Left kidney (tissue), 1 donor: ENCODE measurements at regions not wholly inside any gene's neighbourhood (a gene's known extent, or its start where the extent isn't known, plus 50 kb on each side); places are given as distances from the start of the nearest gene placed in this dataset.

Experiments
- DNase-seq: peaks from one replicate; pipeline ENCODE4 v3.0.0-alpha.2; 2013

DNA sequence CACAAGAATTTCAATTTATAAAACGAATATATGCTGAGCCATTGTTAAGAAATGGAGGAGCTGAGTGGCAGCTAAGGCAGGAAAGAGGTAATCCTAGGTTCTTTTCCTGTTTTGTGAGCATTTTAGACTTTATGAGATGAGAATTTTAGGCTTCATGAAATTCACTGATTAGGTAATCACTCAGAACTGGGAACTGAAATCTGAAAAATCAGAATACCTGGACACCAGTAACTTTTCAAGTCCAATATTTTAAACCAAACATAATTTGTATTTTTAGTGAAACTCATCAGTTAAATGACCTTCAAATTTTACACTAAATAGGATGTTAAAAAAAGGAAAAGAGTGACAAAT lies 389.9 kb downstream of the HTR1B start:
- DNase-seq, result no peak

- DNase-seq, result no peak
Measured at GRCh38 chr6:77072694-77073409, 390.4 kb downstream of the HTR1B start.

- DNase-seq, result no peak
Measured at GRCh38 chr6:77063494-77063893, 399.8 kb downstream of the HTR1B start.

DNA sequence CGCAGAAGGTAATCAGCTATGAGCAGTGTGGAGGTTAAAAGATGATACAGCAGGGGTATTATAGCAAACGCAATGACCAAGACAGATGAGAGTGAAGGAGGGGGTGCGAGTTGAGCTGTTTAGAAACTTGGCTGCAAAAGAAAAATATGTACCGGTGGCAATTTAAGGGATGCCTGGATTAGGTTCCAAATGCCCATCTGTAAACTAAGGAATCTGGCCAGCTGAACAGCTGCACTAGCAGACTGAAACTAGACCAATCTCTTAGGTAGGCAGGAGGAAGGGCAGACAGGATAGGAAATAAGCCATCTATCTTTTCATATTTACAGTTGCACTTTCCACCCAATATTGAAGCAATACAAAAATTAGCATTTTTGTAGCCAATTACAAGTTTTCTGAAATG lies 407.6 kb downstream of the HTR1B start:
- no peak for DNase-seq

- no peak for DNase-seq
Measured at GRCh38 chr6:77040568-77041195, 422.6 kb downstream of the HTR1B start.

- DNase-seq, result no peak
Measured at GRCh38 chr6:77038807-77039206, 424.5 kb downstream of the HTR1B start.

DNA sequence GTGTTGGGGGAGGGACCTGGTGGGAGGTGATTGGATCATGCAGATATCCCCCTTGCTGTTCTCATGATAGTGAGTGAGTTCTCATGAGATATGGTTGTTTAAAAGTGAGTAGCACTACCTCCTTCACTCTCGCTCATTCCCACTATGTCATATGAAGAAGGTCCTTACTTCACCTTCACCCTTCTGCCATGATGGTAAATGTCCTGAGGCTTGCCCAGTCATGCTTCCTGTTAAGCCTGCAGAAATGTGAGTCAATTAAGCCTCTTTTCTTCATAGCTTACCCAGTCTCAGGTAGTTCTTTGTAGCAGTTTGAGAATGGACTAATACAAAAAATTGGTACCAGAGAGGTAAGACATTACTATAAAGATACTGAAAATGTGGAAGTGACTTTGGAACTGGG lies 425.9 kb downstream of the HTR1B start:
- DNase-seq, result no peak

- no peak for DNase-seq
Measured at GRCh38 chr6:77036400-77036799, 426.9 kb downstream of the HTR1B start.

DNA sequence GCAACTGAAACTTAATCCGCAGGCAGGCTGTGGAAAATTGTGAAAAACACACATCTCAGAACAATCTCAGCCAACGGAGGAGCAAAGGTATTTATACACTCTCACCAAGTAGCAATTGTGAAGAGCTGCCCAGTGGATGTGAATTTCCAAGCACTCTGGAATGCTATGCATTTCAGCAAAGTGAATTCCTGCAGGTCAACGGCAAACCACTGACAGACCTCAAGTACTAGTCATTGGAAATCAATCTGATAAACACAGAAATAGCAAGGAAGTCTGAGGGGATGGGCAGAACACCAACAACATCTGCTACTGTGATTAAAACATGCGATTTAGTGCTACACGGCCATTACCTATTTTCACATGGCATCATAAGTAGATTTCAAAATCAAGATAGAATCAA lies 429.1 kb downstream of the HTR1B start:
- DNase-seq, result no peak

GRCh38 chr6:77030929-77031674 lies 432.2 kb downstream of the HTR1B start:
- DNase-seq, result no peak

DNA sequence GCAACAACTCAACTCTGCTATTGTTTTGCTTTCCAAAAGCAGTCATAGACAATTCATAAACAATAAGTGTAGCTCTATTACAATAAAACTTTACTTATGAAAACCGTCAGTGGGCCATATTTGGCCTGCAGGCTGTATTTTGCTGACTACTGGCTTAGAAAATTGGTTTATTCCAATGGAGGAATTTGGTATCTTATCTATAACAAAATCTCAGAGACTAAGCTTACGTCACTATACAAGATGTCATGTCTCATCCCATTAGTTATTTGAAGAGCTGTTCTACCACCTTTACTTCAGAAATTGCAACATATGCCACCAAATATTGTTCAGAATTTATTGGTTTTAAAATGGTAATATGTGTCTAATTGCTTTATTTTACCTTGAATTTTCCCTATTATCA lies 436.9 kb downstream of the HTR1B start:
- DNase-seq, result no peak

DNA sequence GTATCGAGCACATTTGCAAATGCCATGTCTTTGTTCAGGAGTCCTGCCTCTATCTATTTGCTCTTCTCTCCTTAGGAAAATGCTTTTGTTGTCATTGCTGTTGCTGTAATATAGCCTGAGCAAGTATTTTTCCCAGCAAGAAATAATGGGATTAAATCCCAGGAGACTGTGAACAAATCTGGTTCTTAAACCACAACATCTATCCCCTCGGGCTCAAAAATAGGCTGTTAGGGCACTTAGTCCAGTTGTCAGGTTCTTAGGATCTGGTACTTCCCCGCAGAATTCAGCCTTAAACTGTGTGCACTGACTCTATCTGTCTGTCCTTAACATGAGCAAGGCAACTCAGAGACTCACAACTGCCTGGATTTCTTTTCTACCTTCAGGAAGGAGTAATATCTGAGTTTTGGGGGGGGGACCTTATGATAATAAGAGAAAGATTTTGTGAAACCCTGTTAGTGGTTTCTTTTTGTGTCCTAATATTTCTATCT lies 437.5 kb downstream of the HTR1B start:
- no peak for DNase-seq

GRCh38 chr6:77021778-77022177 lies 441.5 kb downstream of the HTR1B start:
- no peak for DNase-seq

DNA sequence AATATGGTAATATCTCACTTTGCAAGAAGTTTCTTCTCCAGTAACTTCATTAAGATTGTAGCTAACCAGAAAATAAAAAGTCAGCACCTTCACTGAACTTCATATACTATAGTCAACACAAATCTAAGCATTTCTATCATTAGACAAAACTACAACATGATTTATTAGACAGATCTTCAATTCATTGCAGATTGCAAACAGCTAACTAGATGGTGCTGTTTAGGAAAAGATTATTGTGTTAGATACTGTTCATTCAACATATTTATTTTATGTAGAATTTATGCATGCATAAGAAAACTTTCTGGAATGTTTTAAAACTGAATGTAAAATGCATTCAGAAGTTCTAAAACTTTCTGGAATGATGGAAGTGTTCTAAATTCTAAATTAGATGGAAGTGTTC lies 442.1 kb downstream of the HTR1B start:
- DNase-seq, result no peak

DNA sequence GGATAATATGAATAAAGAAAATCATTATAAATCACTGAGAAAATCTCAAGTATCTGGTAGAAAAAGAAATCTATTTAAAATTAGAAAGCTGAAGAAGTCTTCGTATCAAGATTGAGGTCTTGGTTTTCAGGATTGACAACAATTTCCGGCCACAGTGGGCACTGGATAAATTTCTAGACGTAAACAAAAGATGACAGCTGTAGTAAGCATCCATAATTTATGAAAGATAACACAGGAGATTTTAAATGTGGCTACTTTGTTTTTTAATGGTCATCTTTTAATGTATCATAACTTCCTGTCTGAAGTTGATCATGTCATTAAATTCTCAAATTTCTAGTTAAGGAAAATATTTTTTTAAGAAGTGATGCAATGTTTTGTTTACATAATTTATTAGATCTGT lies 444.2 kb downstream of the HTR1B start:
- DNase-seq, result no peak

DNA sequence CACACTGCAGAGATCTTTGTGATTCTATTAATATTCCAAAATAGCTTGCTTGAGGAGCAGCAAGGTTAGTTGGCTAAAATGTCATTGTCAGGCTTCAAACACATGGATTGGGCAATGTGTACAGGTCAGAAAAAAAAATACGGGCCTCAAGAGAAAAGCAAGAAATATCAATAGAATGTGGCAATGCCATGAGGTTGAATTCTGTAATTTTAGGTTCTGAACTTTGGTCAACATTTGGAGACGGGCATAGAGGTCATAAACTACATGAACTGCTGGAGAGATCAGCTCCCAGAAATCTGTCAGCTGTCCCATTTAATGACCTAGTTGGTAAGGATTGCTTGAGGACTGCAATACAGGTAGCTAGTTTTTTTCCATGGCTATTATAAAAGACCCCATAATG lies 445.8 kb downstream of the HTR1B start:
- no peak for DNase-seq

GRCh38 chr6:77015350-77015749 lies 447.9 kb downstream of the HTR1B start:
- no peak for DNase-seq

DNA sequence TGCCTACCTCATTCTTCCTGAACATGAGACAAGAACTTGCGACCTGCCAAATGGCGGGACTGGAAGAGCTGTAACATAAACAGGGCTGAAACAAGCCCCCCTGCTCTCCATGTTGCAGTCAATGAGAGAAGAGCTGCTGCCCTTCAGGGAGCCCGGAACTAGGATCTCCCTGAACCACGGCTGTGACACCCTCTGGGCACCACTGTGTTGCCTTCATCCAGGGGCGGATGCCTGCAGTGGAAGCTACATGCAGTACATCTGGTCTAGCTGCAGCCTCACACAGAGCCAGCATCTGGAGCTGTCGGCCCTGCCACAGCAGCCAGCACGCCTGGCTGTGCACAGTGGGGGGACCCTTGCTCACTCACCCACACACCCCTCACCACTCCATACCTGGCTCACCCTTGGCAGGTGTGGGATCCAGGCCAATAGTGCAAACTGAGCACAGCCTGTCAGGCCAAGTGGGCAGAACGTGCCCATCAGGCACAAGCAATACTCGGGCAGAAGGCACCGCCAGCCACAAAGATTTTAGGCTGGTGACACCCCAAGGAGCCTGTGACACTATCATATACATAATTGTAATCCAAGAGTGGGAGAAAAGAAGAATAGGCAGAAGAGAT lies 451.3 kb downstream of the HTR1B start:
- no peak for DNase-seq

DNA sequence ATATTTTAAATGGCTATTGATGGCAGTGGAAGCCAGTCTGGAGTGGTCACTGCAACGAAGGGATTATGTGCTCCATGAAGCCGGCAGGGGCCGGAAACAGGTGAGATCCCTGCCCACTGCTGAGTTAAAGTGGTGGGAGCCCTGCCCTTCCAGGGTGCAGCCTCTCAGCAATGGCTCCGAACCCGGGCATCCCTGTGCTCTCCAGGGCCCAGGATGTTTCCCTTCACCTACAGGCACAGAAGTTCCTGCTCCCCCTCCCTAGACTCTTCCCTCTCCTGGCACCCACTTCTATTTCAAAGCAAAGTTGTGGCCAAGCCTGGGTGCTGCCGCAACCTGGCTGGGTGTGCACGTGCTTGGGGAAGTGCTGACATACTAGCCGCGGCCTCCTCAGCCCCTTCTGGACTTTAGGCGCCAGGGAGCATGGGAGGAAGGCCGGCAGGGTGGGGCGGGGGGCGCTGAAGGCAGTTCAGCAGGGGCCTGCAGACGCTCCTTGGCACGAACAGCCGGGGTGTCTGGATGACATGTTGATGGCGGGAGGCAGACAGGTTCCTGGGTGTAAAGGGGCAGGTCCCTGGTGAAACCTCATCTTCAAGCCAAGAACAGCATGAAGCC lies 452.3 kb downstream of the HTR1B start:
- DNase-seq, result no peak

GRCh38 chr6:76992553-76992952 lies 470.7 kb downstream of the HTR1B start:
- DNase-seq, result no peak

- DNase-seq, result no peak
Measured at GRCh38 chr6:76984572-76984971, 478.7 kb downstream of the HTR1B start.

- no peak for DNase-seq
Measured at GRCh38 chr6:76982476-76983199, 480.7 kb downstream of the HTR1B start.
